PC-9 (cell line): ENCODE measurements at regions not wholly inside any gene's neighbourhood (a gene's known extent, or its start where the extent isn't known, plus 50 kb on each side); places are given as distances from the start of the nearest gene placed in this dataset.

Experiments used
- EZH2 ChIP-seq: fragments of 200-600 bp; sonication (generic); IDR thresholded peaks from 2 replicates; pipeline ENCODE4 v1.8.0; 2017; ENCODE audit warnings: antibody characterized with exemption, low read depth
- TF ChIP-seq, protein P1 (sequence below): fragments of 200-600 bp; sonication (generic); conservative IDR thresholded peaks from 2 replicates; pipeline ENCODE4 v1.6.1; 2017; ENCODE audit warnings: mixed run types, antibody characterized with exemption, mild to moderate bottlenecking, moderate library complexity

DNA sequence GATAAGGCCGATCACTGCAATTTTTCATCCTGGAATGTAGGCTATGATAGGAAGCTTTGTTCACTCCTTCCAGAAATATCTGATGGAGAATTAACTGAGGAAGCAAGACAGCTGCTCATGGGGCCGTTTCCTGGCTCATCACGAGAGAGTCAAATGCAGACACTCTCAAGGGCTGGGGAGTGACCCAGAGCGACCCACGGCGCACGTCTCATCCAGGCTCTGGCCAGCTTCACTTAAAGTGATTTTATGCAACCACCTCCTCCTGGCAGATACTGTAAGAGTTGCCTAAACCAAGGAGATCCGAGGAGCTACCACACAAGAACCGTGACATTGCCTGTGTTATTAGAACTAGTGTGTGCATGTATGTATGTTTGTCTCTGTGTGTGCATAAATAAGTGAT is 530.8 kb downstream of the TCERG1L start:
- TF ChIP-seq, protein P1, sequence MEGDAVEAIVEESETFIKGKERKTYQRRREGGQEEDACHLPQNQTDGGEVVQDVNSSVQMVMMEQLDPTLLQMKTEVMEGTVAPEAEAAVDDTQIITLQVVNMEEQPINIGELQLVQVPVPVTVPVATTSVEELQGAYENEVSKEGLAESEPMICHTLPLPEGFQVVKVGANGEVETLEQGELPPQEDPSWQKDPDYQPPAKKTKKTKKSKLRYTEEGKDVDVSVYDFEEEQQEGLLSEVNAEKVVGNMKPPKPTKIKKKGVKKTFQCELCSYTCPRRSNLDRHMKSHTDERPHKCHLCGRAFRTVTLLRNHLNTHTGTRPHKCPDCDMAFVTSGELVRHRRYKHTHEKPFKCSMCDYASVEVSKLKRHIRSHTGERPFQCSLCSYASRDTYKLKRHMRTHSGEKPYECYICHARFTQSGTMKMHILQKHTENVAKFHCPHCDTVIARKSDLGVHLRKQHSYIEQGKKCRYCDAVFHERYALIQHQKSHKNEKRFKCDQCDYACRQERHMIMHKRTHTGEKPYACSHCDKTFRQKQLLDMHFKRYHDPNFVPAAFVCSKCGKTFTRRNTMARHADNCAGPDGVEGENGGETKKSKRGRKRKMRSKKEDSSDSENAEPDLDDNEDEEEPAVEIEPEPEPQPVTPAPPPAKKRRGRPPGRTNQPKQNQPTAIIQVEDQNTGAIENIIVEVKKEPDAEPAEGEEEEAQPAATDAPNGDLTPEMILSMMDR, result no peak
- TF ChIP-seq EZH2, result no peak
